ENCODE measurements at regions not wholly inside any gene's neighbourhood (a gene's known extent, or its start where the extent isn't known, plus 50 kb on each side); places are given as distances from the start of the nearest gene placed in this dataset.

DNA sequence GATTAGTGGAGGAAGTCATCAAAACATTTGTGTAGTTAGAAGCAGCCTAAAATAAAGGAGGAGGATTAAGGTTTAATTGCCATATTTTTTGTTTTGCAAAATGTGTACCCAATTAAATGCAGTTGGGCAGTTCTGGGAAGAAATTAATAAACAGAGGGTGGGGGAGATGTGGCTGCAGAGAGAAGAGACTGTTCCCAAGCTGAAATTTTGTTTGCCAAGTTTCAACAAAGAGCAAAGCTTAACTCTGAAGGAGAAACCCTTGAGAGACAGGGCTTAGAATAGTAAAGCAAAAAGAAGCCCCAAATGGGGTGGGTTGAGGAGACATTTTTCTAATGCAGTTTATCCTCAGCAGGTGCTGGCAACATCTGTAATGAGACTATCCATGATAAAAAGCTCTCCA is 298.0 kb upstream of the NRP1 start:
- H3K36me3 ChIP-seq (ENCODE audit: insufficient read depth, low read length): no peaks in the 10 kb centered on the region
- no peaks in the 10 kb centered on the region for H3K27me3 ChIP-seq (ENCODE audit: insufficient read depth, low read length, poor library complexity)
- H3K4me1 ChIP-seq (ENCODE audit: insufficient read depth, low read length): no peaks in the 10 kb centered on the region
- H2AFZ ChIP-seq (ENCODE audit: low read depth, low read length): no peak overlapping the region
- no peaks in the 10 kb centered on the region for H3K9me3 ChIP-seq (ENCODE audit: insufficient read depth, low read length, severe bottlenecking)
- H4K20me1 ChIP-seq (ENCODE audit: insufficient read depth, low read length): no peaks in the 10 kb centered on the region
- H3K27ac ChIP-seq (ENCODE audit: low read length): no peak overlapping the region
- no peak overlapping the region for H3K4me3 ChIP-seq (ENCODE audit: low read depth in 1 of 2, low read length in 2 of 2)
- H3K79me2 ChIP-seq (ENCODE audit: insufficient read depth, low read length): no peaks in the 10 kb centered on the region
- DNase-seq (no peak), ATAC-seq (ENCODE audit: insufficient read depth, low read depth) (no peak)
- H3K9ac ChIP-seq (ENCODE audit: low read depth, low read length): no peak overlapping the region
- TF ChIP-seq, protein P1, sequence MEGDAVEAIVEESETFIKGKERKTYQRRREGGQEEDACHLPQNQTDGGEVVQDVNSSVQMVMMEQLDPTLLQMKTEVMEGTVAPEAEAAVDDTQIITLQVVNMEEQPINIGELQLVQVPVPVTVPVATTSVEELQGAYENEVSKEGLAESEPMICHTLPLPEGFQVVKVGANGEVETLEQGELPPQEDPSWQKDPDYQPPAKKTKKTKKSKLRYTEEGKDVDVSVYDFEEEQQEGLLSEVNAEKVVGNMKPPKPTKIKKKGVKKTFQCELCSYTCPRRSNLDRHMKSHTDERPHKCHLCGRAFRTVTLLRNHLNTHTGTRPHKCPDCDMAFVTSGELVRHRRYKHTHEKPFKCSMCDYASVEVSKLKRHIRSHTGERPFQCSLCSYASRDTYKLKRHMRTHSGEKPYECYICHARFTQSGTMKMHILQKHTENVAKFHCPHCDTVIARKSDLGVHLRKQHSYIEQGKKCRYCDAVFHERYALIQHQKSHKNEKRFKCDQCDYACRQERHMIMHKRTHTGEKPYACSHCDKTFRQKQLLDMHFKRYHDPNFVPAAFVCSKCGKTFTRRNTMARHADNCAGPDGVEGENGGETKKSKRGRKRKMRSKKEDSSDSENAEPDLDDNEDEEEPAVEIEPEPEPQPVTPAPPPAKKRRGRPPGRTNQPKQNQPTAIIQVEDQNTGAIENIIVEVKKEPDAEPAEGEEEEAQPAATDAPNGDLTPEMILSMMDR (IDR thresholded peaks at IDR 0.05; ENCODE audit: borderline replicate concordance, extremely low read depth, low read length, poor library complexity, severe bottlenecking): no peak
- TF ChIP-seq EZH2 (IDR thresholded peaks at IDR 0.05; ENCODE audit: borderline replicate concordance, low read depth, low read length, severe bottlenecking): no peak
- H3K4me2 ChIP-seq (ENCODE audit: insufficient read depth, low read length): no peak overlapping the region

DNA sequence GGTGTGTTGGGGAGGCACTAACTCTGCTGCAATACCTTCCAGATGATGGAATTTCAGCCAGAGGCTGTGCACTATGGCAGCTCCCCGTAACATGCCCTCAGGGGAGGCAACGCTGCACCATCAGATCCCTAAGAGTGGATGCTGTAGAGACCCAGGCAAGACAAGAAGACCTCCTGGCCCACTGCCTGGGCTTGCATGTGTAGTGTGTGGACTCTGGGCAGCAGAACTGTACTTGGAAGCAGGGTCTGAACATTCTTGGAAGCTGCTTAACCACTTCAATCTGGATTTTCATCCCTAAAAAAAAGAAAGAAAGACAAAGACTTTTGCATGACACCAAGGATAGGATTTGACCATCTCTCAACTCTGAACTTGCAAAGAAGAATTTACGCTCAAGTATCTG is 297.5 kb upstream of the NRP1 start:
- Histone ChIP-seq H3K4me1 (ENCODE audit: insufficient read depth, low read length) (no peaks in the 10 kb centered on the region), H3K4me2 (ENCODE audit: insufficient read depth, low read length) (no peak overlapping the region), H3K9me3 (ENCODE audit: insufficient read depth, low read length, severe bottlenecking) (no peaks in the 10 kb centered on the region), H3K36me3 (ENCODE audit: insufficient read depth, low read length) (no peaks in the 10 kb centered on the region), H3K4me3 (ENCODE audit: low read depth in 1 of 2, low read length in 2 of 2) (no peak overlapping the region), H3K27me3 (ENCODE audit: insufficient read depth, low read length, poor library complexity) (no peaks in the 10 kb centered on the region), H3K9ac (ENCODE audit: low read depth, low read length) (no peak overlapping the region), H4K20me1 (ENCODE audit: insufficient read depth, low read length) (no peaks in the 10 kb centered on the region), H3K27ac (ENCODE audit: low read length) (no peak overlapping the region), H2AFZ (ENCODE audit: low read depth, low read length) (no peak overlapping the region), H3K79me2 (ENCODE audit: insufficient read depth, low read length) (no peaks in the 10 kb centered on the region)
- ATAC-seq (ENCODE audit: insufficient read depth, low read depth) (no peak), DNase-seq (no peak)
- TF ChIP-seq EZH2 (IDR thresholded peaks at IDR 0.05; ENCODE audit: borderline replicate concordance, low read depth, low read length, severe bottlenecking): no peak
- TF ChIP-seq, protein P1 (IDR thresholded peaks at IDR 0.05; ENCODE audit: borderline replicate concordance, extremely low read depth, low read length, poor library complexity, severe bottlenecking): no peak

DNA sequence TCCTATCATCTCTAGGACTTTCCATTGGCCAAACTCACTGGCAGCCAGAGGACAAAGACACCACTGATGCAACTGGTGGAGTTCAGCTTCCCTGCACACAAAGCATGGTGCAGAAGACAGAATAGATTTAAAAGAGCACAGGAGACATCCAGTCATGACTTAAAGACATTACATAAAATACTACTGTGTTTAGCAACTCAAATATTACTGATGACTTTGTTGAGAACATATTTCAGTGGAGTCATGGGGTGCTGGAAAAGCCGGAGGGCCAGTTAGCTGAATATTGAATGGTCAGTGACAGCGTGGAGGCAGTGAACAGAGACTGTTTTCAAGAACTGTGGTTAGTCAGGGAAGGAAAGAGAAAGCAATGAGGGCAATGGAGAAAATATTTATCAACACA is 296.3 kb upstream of the NRP1 start:
- no peak for ATAC-seq (ENCODE audit: insufficient read depth, low read depth)

More for the DNA sequence above, 296.3 kb upstream of the NRP1 start:
- TF ChIP-seq EZH2 (IDR thresholded peaks at IDR 0.05; ENCODE audit: borderline replicate concordance, low read depth, low read length, severe bottlenecking): no peak
- TF ChIP-seq, protein P1 (IDR thresholded peaks at IDR 0.05; ENCODE audit: borderline replicate concordance, extremely low read depth, low read length, poor library complexity, severe bottlenecking): no peak
- Histone ChIP-seq H3K4me3 (ENCODE audit: low read depth in 1 of 2, low read length in 2 of 2) (no peak overlapping the region), H4K20me1 (ENCODE audit: insufficient read depth, low read length) (no peaks in the 10 kb centered on the region), H3K79me2 (ENCODE audit: insufficient read depth, low read length) (no peaks in the 10 kb centered on the region), H2AFZ (ENCODE audit: low read depth, low read length) (no peak overlapping the region), H3K4me1 (ENCODE audit: insufficient read depth, low read length) (no peaks in the 10 kb centered on the region), H3K9ac (ENCODE audit: low read depth, low read length) (no peak overlapping the region), H3K36me3 (ENCODE audit: insufficient read depth, low read length) (no peaks in the 10 kb centered on the region), H3K9me3 (ENCODE audit: insufficient read depth, low read length, severe bottlenecking) (no peaks in the 10 kb centered on the region), H3K27me3 (ENCODE audit: insufficient read depth, low read length, poor library complexity) (no peaks in the 10 kb centered on the region), H3K4me2 (ENCODE audit: insufficient read depth, low read length) (no peak overlapping the region), H3K27ac (ENCODE audit: low read length) (no peak overlapping the region)
- DNase-seq: no peak
